Stimulated activated CD4-positive, alpha-beta T cell treated with anti-CD3 and anti-CD28 coated beads, Interleukin-4, amount 100 ng/mL, for 1 hour (primary cell): ENCODE measurements at regions not wholly inside any gene's neighbourhood (a gene's known extent, or its start where the extent isn't known, plus 50 kb on each side); places are given as distances from the start of the nearest gene placed in this dataset.
A peak's percentile ranks its signal among the peaks of the same experiment; 100 is the strongest.

Experiments
- DNase-seq: peaks from one replicate; pipeline ENCODE4 v3.0.0-alpha.2; 2020

- no peak for DNase-seq
These were observed 502.0 kb downstream of the BMP2 start for GRCh38 chr20:7269452-7269851.

GRCh38 chr20:7272512-7272911, 505.0 kb downstream of the BMP2 start:
- DNase-seq: no peak

DNA sequence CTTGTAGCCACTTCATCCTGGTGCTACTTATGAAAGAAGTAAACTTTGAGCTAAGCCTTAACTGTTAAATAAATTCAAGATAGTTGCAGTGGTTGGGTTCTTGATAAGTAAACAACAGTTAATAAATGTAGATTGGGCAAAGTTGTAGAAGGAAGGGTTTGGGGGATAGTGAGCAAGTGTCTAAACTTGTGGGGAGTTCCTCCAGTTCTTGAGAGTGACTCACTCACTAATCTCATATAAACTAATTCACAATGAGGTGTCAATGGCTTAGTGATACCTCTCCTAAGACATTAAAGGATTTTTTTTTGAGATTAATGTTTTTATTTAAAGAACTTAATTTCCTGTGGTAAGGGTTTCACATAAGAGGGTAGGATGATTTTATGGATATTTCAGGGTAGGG, 507.4 kb downstream of the BMP2 start:
- no peak for DNase-seq

DNA sequence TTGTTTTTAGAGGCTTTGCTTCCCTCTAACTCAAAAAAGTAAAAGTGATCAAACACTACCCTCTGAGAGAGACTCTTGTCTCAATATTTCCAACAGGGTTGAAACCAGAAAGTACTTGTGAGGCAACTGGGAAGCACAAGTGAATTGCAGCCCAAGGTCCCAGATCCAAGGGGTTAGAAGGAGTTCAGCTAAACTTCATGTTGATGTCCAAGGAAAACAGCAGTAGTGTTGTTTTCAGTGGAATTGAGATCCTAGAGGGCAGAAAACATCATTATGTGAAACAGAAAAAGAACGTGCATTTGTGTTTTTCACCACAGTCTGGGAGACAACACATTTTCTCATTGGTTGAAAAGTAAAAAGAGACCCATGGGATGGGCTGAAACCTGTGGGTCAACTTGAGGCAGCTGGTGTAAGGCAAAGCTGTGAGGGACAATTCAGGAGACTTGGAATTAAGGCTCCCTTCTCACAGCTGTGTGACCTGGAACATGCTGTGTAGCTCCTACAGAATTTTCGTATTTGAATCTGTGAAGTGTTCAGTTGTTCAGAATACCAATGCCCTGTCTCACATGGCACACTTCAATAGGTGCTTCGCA, 508.3 kb downstream of the BMP2 start:
- no peak for DNase-seq

- peak; percentile 2 for DNase-seq
These were observed 518.6 kb downstream of the BMP2 start for GRCh38 chr20:7285918-7286556.

DNA sequence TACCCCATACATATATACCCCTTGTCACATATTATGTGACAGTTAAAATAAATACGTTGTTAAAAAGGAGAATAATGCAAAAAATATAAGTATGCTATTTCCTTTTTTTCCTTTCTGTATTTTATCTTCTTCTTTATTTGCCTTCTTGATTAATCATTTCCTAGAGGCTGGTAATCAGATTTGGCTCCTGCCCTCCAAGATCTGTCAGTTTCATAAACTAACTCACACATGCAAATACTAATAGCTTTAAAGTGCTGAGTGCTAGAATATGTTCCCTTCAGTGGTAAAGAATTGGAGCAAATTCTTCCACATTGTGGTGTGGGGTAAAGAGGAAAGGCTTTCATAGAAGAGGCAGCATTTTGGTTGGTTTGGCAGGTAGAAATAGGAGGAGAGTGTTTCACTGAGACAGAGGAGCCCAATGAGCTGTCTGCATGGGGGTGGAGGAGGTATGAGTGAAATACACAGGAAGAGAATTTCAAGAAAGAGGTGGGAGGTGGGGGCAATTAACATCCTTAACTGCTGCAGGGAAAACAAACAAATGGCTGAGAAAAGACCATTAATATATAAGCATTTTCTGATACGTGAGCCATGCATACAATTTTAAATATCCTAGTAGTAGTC, 523.9 kb downstream of the BMP2 start:
- no peak for DNase-seq

DNA sequence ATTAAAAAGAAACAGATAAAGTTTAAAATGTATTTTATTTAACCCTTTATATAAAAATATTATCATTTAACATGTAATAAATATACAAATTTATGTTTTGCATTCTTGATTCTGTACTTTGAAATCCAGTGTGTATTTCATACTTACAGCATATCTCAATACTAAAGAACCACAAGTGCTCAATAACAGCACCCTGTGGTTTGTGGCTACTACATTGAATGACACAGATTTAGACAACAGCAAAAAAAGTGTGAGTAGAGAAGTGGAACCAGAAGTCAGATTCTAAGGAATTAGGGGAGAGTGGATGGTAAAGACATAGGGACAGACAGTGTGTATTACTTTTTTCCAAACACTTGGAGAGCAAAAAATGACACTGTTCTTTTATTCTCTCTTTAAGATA, 524.5 kb downstream of the BMP2 start:
- no peak for DNase-seq

- DNase-seq: no peak
These were observed 527.4 kb downstream of the BMP2 start for GRCh38 chr20:7294816-7295360.

DNA sequence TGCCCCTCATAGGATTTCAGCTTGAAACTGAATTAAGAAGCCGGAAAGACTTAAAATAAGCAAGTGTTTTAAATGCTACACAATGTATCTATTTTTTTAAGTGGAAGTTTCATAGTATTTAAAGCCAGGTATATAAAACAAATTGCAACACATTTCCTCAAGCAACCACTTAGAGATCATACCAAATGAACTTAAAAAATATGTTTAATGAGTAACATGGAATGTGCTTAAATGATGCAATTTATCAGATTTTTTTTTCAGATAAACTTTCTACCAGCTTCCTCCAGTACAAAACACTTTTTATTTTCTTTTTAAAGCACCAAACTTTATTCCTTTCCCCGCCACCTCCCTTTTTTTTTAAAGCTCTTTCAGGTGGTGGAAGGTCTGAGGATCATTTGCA, 534.3 kb downstream of the BMP2 start:
- no peak for DNase-seq

GRCh38 chr20:7302250-7302649, 534.8 kb downstream of the BMP2 start:
- DNase-seq: no peak

- DNase-seq: no peak
These were observed 538.5 kb downstream of the BMP2 start for GRCh38 chr20:7305976-7306375.

DNA sequence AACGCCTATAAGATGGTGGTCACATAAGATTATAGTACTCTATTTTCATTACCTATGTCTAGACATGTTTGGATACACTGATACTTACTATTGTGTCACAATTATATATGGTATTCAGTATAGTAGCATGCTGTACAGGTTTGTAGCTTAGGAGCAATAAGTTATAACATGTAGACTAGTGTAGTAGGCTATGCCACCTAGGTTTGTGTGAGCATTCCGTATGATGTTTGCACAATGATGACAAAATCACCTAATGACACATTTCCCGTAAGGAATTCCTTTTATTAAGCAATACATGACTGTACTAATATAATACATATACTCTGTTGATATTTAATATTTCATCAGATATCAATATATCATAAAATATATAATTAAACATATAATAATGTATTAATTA, 540.7 kb downstream of the BMP2 start:
- no peak for DNase-seq

- no peak for DNase-seq
These were observed 545.6 kb downstream of the BMP2 start for GRCh38 chr20:7313047-7313446.

DNA sequence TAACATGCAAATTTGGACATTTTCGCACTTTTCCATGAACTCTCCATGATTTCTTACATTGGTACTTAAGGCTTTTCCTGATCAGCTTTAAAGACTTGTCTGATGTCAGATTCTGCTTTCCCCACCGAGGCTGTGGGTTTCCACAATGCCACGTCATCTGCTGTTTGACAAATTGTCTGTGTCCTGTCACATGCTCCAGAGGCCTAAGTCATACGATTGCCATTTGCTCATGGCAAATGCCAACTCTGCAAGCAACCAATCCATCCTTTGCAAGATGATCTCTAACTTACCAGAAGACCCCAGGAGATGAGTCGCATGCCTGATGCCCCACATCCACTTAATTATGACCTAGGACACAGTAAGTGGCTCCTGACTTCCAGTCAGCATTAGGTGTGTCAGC, 556.5 kb downstream of the BMP2 start:
- no peak for DNase-seq

- no peak for DNase-seq
These were observed 560.3 kb downstream of the BMP2 start for GRCh38 chr20:7327810-7328209.

GRCh38 chr20:7330850-7331249, 563.4 kb downstream of the BMP2 start:
- no peak for DNase-seq

- no peak for DNase-seq
These were observed 564.7 kb downstream of the BMP2 start for GRCh38 chr20:7332169-7332568.

DNA sequence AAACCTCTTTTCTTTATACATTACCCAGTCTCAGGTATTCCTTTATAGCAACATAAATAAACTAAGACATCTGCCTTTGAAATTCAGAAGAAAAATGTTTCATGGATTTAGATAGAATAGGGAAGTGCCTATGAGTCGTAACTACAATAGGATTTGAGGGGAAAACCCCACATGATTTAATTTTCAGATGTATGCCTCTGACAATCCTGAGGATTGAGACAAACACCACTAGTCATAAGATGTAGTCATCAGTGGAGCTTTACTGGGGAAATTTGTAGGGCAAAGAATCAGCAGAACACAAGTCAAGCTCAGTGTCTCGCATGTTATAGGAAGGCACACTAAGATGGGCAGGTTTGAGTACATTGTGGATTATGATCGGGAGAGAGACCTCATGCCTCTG, 566.4 kb downstream of the BMP2 start:
- DNase-seq: no peak

- no peak for DNase-seq
These were observed 578.5 kb downstream of the BMP2 start for GRCh38 chr20:7346026-7346425.

DNA sequence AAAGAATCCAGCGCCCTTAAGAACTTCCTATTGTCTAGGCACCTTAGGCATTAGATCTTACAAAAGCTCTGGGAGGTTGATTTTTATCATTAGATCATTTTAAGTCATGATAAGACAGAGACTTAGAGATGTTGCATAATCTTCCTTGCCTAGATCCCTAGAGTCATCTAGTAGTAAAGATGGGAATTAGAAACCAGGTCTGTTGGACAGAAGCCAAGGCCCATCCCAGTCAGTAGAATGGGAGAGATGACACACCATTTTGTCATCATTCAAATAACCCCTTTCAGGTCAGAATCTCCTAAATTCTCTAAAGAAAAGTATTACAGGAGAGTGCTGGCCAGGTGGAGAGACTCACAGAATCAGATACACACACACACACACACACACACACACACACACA, 579.1 kb downstream of the BMP2 start:
- DNase-seq: no peak

GRCh38 chr20:7347409-7347808, 579.9 kb downstream of the BMP2 start:
- no peak for DNase-seq

- no peak for DNase-seq
These were observed 580.8 kb downstream of the BMP2 start for GRCh38 chr20:7348253-7348652.

DNA sequence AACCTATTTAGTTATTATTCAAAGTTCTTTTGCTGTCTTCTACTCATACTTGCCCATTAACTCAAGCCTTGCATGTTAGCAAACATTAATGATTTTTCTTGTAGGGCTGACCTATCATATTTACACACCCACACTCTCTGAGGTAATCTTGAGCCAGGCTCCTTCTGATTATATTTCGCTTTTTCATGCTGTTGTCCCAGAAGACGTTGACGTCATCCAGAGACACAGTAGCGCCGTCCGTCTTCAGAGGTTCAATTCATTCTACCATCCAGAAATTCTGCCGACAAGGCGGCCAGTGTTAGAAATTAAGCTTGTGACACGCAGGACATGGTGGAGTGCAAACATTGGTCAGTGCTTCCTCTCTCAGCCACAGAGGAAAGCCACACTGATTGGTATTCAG, 584.7 kb downstream of the BMP2 start:
- no peak for DNase-seq

- DNase-seq: no peak
These were observed 585.2 kb downstream of the HAO1 start for GRCh38 chr20:7355051-7355450.

DNA sequence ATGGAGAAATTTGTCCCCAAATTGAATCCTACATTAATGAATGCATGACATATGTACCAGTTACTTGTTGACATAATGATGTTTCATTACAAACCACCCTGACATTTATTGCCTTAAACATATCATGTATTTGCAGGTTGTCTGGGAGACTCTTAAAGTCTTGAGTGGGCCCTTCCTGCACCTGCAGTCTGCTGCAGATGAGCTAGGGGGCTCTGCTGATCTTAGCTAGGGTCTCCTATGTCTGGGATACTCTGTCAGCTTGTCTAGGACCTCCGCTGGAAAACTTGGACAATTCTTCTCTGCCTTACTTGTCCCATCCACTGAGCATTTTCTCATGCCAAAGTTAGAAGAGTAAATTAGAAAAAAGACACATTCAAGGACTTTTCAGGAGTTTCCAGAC, 581.6 kb downstream of the HAO1 start:
- no peak for DNase-seq
